ENCODE measurements at regions not wholly inside any gene's neighbourhood (a gene's known extent, or its start where the extent isn't known, plus 50 kb on each side); places are given as distances from the start of the nearest gene placed in this dataset.
A peak's percentile ranks its signal among the peaks of the same experiment; 100 is the strongest.

DNA sequence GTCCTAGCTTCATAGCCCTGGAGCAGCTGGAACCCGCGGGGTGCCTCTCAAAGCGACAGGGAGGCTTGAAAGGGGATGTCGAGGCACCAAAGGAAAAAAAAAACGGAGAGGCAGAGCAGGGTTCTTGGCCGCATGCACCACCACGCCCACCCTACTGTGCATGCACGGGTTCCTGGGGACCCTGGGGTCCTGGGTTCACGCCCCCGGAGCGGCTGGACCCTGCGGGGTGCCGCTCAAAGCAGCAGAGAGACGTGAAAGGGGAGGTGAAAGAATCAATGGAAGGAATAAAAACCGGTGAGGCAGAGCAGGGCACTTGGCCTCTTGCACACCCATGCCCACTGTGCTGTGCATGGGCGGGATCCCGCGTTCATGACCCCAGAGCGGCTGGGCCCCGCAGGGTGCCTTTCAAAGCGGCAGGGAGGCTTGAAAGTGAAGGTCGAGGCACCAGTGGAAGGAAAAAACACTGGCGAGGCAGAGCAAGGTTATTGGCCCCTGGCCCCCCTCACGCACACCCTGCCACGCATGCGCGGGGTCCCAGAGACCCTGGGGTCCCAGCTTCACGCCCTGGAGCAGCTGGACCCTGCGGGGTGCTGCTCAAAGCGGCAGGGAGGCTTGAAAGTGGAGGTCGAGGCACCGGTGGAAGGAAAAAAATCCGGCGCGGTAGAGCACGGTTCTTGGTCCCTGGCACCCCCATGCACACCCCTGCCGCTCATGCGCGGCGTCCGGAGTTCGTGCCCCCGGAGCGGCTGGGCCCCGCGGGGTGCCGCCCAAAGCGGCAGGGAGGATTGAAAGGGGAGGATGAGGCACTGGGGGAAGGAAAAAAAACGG lies 318.5 kb downstream of the ALG10 start:
- no peak overlapping the region for H3K27ac ChIP-seq
- TF ChIP-seq, protein P1, sequence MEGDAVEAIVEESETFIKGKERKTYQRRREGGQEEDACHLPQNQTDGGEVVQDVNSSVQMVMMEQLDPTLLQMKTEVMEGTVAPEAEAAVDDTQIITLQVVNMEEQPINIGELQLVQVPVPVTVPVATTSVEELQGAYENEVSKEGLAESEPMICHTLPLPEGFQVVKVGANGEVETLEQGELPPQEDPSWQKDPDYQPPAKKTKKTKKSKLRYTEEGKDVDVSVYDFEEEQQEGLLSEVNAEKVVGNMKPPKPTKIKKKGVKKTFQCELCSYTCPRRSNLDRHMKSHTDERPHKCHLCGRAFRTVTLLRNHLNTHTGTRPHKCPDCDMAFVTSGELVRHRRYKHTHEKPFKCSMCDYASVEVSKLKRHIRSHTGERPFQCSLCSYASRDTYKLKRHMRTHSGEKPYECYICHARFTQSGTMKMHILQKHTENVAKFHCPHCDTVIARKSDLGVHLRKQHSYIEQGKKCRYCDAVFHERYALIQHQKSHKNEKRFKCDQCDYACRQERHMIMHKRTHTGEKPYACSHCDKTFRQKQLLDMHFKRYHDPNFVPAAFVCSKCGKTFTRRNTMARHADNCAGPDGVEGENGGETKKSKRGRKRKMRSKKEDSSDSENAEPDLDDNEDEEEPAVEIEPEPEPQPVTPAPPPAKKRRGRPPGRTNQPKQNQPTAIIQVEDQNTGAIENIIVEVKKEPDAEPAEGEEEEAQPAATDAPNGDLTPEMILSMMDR (conservative IDR thresholded peaks at IDR 0.05) = no peak
- TF ChIP-seq ZFX (IDR thresholded peaks at IDR 0.05) = no peak

GRCh38 chr12:34341362-34341733 lies 319.1 kb downstream of the ALG10 start:
- H3K27ac ChIP-seq = no peak overlapping the region
- no peak for TF ChIP-seq ZFX (IDR thresholded peaks at IDR 0.05)
- TF ChIP-seq, protein P1 (conservative IDR thresholded peaks at IDR 0.05) = no peak

GRCh38 chr12:34342048-34342447 lies 319.8 kb downstream of the ALG10 start:
- no peak overlapping the region for H3K27ac ChIP-seq

DNA sequence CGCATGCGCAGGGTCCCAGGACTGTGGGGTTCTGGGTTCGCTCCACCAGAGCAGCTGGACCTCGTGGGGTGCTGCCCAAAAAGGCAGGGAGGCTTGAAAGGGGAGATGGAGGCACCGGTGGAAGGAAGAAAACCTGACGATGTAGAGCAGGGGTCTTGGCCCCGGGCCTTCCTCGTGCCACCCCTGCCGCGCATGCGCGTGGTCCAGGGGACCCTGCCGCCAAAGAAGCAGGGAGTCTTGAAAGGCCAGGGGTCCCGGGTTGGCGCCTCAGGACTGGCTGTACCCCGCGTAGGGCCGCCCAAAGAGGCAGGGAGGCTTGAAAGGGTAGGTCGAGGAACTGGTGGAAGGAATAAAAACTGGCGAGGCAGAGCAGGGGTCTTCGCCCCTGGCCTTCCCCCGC lies 321.0 kb downstream of the ALG10 start:
- TF ChIP-seq, protein P1 (conservative IDR thresholded peaks at IDR 0.05) = no peak
- TF ChIP-seq ZFX (IDR thresholded peaks at IDR 0.05) = no peak
- no peak overlapping the region for H3K27ac ChIP-seq

More at GRCh38 chr12:34342048-34342447, 319.8 kb downstream of the ALG10 start:
- no peak for TF ChIP-seq ZFX (IDR thresholded peaks at IDR 0.05)
- TF ChIP-seq, protein P1 (conservative IDR thresholded peaks at IDR 0.05) = no peak

- TF ChIP-seq ZFX (IDR thresholded peaks at IDR 0.05) = no peak
- TF ChIP-seq, protein P1 (conservative IDR thresholded peaks at IDR 0.05) = no peak
- H3K27ac ChIP-seq = no peak overlapping the region
Observed at GRCh38 chr12:34343766-34344165, 321.5 kb downstream of the ALG10 start.

- H3K27ac ChIP-seq = no peak overlapping the region
- TF ChIP-seq ZFX (IDR thresholded peaks at IDR 0.05) = no peak
- TF ChIP-seq, protein P1 (conservative IDR thresholded peaks at IDR 0.05) = no peak
Observed at GRCh38 chr12:34344851-34345522, 322.7 kb downstream of the ALG10 start.

GRCh38 chr12:34345801-34346200 lies 323.5 kb downstream of the ALG10 start:
- peak overlapping the region; percentile 60 for H3K27ac ChIP-seq
- TF ChIP-seq, protein P1 (conservative IDR thresholded peaks at IDR 0.05) = no peak
- no peak for TF ChIP-seq ZFX (IDR thresholded peaks at IDR 0.05)
